GM18870 (cell line): ENCODE measurements at regions not wholly inside any gene's neighbourhood (a gene's known extent, or its start where the extent isn't known, plus 50 kb on each side); places are given as distances from the start of the nearest gene placed in this dataset.

Experiments
- ATAC-seq: cut with Tn5 transposase; IDR thresholded peaks from one replicate; pipeline ENCODE4 v1.9.1; 2021; ENCODE audit warnings: moderate library complexity; ENCODE audit not compliant: unreplicated experiment

DNA sequence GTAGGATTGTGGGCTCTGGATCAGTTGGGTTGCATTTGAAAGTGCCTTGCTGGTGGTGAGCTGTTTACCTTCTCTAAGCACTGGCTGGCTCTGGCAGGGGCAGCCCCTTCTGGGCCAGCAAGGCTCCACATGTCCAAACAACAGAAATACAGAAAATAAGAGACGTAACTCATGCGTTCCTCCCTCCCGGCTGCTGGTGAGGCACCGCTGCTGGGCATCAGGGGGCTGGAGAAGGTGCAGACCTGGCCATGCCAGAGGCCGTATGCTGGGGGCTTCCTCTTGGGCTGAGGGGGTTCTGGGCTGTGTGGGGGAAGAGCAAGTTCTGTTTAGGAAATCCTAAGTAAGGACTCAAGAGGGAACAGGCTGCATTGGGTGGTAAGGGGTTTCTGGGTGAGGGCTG, 140.6 kb downstream of the URI1 start:
- ATAC-seq, result no peak

DNA sequence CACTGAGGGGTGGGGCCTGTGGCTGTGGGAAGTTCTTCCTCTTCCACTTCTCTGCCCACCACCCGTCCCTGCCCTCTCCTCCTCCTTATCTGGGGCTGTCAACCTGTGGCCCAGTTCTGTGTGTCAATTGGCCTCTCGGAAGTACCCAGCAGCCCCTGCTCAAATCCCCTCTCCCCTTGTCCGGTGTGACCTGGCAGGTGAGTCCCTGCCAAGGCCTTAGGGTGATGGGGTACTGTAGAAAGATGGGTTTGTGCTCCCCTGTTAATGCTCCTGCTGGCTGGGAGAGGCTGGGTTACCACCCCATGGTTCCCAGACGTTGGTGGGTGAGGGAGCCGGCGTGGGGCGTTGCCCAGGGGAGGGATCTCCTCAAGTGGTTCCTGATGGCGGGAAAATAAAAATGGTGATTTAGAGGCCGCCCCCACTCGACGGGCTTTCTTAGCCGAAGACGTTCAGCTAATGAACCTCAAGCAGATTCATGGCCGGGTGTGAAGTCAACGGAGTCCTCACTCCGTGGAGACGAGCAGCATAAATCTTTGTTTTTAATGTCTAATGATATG, 141.2 kb downstream of the URI1 start:
- ATAC-seq, result no peak

DNA sequence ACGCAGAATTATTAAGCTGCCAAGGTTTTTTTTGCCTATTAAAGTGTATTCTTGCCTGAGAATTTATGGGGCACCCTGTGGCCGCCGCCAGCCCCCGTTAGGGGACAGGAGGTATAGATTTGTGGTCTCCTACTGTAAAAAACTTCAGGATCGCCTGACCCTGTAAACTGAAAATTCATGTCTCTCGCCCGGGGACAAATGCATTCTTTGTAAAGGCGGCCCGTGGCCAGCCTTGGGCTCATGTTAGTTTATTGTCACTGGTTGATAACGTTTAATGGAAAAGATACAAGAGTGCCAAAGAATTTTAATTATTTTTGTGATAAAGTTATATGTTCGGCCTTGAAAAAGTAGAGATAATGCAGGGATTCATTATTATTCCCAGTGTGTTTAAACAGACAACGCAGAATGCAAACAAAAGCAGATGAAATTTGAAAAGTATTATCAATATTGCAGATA, 141.7 kb downstream of the URI1 start:
- no peak for ATAC-seq

DNA sequence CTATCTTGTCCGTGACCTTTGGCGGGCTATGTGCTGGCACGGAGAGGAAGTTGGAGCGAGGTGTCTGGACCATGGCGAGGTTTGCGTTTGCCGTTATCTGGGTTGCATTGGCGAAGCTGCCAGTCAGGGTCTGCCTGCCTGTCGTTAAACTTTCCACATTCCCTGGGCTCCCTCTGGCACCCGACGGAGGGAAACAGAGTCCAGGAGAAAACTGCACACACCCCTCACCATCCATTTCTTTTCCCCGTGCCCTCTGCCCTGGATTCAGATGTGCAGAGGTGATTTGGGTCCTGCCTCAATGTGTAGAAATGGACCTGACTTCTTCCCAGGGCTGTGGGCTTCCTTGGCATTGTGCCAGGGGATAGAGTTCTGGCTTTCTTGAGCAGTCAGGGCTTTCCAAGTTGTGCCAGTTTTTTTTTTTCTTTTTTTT, 142.4 kb downstream of the URI1 start:
- no peak for ATAC-seq

DNA sequence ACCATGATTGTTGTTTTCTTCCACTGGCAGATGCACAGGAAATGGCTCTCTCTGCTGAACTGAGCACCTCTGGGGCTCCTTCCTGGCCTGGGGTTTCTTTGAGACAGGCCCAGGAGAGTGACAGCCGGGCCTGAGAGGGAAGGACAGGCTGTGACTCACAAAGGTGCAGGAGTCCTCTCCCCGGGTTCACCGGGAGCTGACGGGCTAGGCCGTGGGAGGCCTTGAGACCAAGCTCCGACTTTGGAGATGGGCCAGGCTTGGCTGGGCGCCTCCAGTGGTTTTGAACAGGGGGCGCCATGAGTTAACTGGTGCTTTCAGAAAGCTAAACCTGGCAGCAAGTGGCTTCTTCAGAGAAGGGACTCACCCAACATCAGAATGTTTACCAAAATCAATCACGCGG, 143.4 kb downstream of the URI1 start:
- no peak for ATAC-seq

DNA sequence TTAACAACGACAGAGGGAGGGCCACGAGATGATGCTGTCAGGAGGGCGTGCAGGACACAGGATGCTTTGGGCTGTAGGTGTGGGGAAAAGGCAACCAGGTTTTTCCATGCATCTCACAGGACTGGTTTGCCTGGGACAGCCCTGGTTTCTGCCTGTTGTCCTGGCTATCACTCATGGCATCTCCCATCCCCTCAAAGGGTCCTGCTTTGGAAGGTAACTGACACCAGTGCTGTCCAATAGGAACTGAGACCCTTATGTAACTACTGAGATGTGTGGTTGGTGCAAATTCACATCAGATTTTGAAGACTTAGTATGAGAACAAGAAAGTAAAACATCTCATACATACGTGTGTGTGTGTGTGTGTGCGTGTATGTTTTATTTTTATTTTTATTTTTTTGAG, 144.2 kb downstream of the URI1 start:
- ATAC-seq, result no peak

DNA sequence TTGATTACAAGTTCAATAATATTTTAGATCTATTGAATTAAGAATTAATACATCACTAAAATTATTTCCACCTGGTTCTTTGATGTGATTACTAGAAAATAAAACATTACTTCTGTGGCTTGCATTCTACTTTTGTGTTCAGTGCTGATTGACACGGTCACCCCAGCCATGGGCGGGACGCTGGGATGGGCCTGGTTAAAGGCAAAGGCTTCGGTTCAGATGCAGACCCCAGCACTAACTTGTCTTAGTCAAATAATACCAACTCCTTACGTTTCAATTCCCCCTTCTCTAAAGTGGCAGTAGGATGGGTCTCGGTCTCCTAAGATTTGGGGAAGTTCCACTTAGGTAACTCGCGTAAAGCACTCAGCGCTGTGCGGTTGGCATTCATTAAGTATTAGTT, 144.9 kb downstream of the URI1 start:
- no peak for ATAC-seq

DNA sequence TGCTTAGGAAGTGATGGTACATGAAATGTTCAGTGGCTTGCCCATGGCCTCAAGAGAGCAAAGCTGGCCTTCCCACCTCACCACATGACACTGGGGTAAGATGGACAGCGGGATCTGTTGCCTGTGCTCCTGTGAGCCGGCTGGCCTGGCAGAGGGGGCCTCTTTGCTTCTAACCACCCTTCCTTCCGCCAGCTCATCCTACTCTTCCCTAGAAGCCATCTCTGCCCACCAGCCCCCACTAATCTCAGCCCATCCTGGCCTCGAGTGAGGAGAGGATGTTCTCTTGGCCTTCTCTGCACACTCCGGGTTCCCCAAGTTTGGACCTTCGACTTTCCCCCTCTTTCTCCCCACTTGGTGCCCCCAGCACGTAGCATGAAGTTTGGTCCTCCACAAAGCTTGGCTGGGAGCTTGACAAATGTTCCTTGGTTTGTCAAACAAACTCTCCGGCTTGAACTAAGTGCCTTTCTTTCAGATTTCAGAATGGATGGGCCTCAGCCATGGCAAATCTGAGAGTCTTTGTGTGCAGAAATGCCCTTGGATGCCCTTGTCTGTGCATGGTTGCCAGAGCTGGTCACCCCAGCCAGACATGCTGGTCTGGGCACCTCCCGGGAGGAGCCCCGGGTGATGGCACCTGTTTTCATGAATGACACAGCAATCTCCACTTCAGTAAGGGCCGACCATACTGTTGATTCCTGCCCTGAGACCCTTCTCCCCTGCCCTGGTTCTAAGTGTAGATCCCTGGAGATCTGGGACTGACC, 145.5 kb downstream of the URI1 start:
- no peak for ATAC-seq

DNA sequence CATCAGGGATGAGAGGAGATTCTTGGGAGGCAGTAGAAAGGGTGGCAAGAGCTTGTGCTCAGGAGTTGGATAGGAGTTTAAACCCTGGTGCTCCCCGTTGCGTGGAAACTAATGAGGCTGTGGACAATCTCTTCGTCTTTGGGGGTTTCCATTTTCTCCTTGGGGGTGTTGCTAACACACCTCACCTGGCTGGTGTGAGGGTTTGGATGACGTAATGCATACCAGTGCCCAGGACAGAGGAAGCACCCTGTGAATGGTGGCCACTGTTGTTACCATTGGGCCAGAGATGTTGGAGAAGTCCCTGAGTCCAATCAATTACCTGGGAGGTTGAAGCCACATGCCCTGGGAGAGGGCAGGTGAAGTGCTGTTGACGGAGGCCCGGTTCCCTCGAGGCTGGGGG, 146.5 kb downstream of the URI1 start:
- ATAC-seq, result no peak

DNA sequence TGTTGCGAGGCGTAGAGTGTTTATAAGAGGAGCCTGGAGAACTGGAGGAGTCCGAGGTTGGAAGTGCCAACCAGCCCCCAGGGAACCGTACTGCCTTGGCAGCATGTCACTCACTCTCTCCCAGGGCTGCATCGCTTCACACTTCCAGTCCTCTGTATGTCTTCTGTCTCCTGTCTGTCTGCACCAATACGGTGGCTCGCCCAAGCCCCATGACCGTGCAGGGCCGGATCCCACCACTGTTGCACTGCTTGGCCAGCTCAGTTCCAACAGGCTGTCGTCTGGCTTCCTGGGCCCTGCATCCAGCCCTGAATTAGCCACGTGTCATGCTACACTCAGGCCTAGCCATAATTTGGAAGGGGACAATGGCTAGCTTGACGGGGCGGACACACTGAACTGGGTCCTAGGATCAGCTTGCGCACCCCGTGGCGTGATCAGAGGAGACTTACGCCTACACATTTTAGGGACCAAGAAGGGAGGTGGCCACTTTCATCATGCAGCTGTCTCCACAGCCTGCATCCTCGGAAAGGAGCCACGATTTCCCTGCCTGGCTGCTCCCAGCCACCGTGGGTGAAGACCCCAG, 147.1 kb downstream of the URI1 start:
- no peak for ATAC-seq

DNA sequence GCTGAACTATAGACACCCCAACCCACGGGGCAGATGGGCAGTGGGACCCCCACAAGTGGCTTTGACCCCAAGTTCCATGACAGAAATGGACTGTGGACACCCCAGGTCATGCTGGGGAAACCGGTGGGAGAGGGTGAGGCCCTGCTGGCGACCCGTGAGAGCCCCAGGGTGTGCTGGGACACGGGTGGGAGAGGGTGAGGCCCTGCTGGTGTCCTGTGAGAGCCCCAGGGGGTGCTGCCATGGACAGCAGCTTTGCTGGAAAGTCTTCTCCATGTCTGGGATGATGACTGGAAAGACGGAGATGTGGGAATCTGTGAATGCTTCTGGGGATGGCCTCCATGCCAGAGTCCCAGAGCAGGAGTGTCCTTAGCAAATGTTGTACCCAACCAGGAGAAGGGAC, 148.4 kb downstream of the URI1 start:
- ATAC-seq, result no peak

DNA sequence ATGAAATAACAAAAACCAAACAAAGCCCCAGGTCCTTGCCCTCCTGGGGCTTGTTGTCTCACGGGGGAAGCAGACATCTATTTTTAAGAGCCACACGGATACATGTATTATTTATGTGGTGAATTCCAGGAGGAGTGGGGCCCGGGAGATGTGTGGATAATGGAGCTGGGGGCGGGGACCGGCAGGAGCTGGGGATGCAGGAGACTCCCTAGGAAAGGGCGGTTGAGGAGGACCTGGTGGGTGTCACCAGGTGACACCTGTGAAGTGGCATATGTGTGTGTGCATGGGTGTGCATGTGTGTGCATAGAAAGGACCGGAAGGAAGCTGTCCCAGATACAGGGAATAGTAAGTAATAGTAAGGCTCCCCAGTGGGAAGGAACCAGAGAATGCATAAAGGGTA, 148.9 kb downstream of the URI1 start:
- no peak for ATAC-seq

DNA sequence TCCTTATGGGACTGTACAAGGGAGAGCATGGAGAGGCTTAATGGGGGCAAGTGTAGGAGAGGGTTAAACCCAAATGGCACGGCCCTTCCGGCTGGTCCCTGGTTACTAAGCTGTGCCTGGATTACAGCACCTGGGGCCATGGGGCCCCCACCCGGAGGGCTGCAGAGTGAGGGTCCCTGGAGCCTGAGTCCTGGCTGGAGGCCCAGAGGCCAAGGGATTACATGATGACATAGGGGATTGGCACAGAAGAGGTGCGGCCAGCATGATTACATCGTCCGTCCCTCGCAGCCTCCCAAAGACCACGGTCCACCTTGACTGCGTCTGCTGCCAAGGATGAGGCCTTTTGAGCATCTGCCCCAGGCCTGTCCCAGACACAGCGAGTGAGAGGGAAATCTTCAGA, 149.4 kb downstream of the URI1 start:
- no peak for ATAC-seq

DNA sequence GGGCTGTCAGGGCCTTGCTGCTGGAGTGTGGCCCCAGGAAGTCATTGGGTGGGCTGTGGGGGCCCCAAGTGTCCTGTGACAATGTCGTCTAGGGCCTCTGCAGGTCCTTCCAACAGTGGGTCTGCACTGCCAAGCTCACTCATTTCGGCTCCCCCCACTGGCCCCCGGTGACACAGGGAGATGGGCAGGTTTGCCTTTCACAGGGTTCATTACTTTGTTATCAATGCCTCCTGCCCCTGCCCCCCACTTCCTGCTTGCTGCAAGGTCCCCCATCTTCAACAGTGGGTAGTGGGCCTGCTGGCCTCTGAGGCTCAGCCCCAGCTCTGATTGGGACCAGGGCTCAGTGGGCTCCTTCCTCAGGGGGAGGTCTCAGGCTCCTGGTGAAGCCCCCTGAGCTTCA, 149.8 kb downstream of the URI1 start:
- no peak for ATAC-seq

DNA sequence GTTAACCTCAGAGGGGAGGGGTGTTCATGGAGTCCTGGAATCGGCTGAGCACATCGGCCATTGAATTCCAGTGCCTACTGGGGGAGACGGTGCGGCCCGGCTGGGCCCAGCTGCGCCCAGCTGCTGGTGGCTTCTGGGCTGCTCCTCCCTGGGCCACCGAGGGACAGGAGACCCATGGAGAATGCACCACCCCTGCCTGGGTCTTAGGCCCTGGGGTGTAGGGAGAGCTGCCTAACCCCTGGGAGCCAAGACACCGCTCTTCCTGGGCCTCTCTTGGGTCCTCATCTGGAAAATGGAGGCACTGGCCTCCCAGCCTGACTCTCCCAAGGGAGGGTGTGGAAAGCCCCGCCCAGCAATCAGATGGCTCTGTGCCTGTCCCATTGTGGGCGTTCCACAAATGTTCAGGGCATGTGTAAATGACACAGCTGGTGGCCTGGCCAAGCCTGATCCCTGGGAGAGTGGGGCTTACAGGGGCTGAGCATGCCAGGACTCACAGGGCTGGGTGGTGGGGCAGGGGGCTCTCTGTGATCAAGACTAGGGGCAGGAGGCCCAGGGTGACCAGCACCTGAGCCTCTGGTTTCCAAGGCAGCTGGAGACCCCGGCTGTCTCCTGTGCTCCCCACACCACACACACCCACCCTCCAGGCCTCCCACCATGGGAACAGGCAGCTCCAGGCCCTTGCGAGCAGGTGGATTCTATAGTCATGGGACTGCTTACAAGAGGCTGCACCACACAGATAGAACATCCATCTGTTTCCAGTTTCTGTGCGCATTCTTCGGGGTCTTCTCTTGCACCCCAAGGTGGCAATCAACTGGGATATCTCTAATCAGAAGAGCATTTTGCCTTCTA, 150.9 kb downstream of the URI1 start:
- no peak for ATAC-seq

DNA sequence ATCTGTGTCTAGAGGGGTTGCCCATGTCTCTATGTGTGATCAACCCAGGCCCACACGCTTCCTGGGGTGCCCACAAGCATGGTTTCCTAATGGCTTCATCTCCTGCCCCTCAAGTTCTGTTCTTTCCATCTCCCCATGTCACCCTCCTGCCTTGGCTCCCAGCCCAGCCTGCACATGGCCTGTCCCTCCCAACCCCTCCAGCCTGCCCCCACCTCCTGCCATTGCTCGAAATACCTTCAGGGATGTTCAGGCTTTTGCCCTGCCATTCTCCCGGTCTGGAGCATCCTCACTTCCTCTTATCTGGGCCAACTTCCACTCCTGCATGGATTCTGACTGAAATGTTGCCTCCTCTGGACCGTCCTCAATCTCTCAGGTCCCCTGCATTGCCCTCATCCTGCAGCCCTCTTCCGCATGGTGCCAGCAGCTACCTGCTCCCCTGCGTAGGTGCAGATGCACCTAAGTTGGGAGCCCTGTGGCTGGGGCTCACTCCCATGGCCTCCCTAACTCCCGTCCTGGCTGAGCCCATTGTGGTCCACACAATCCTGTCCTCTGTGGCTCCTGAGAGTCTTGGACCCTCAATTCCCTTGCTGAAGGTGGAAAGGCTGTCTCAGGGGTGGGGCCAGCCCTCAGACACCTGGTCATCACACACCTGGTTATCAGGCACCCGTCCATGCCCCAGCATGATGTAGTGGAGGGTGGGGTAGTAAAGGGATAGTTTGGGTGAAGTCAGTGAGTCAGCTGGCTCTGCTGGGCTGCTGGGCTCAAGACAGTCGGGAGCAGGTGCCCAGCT, 152.1 kb downstream of the URI1 start:
- no peak for ATAC-seq

DNA sequence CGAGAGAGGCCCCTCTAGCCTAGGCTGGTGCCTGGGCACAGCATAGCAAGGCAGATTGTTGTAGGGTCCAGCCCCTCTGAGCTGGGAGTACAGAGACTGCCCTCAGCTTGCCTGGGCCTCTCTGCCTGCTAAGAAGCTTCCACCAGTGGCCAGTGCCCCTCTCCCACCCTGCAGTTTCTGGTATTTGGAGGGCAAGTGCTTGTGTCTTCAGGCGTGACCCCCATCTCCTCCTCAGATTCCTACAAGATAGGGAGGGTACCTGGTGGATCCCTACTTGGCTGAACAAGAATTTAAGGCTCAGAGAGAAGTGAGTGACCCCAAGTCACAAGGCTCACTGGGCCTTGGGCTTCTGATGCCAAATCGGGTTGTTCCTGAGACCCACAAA, 152.7 kb downstream of the URI1 start:
- no peak for ATAC-seq

DNA sequence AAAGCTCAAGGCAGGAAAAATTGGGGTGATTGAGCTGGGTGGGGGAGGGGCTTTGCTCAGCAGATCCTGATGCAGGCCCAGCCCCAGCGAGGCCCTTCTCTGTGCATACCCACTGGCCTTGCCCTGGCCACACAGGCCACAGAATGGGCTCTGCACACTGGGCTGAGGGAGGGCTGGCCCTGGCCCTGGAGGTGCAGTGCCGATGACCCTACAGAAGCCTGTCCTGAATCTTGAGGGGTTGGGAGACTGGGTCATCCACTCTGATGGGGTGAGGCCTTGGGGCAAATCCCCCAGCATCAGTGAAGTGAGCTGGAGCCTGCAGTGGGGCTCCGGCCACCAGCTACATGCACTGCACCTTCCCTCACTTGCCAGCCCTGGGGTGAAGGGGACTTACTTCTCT, 153.1 kb downstream of the URI1 start:
- ATAC-seq, result no peak

DNA sequence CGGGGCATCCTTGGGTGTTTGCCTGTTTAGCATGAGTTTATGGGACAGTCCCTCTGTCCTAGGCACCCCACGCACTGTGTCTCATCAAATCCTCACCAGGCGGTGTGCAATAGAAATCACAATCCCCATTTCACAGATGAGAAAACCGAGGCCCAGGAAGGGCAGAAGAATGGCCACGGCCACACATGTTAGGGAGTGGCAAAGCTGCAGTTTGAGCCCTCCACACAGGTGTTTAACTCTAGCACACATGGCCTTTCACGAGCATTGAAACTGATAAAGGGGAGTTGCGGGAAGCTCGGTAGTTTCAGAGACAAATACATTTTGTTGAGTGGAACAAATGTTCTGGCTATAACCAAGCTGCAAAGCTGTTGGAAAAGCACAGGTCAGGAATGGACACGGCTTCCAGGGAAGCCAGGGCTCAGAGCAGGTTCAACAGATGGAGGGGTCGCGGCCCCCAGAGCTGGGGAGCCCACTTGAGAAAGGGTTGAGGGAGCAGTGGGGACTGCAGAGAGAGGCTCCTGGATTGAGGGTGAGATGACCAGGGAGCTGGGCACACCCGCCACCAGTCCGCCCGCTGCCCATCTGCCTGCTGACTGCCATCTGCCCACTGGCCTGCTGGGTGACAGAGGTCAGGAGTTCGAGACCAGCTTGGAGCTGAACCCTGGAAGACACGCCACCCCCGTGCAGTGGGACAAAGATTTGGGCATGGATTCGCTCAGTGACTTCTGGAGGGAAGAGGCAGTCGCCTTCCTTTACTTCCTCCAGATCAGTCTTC, 154.7 kb downstream of the URI1 start:
- no peak for ATAC-seq

DNA sequence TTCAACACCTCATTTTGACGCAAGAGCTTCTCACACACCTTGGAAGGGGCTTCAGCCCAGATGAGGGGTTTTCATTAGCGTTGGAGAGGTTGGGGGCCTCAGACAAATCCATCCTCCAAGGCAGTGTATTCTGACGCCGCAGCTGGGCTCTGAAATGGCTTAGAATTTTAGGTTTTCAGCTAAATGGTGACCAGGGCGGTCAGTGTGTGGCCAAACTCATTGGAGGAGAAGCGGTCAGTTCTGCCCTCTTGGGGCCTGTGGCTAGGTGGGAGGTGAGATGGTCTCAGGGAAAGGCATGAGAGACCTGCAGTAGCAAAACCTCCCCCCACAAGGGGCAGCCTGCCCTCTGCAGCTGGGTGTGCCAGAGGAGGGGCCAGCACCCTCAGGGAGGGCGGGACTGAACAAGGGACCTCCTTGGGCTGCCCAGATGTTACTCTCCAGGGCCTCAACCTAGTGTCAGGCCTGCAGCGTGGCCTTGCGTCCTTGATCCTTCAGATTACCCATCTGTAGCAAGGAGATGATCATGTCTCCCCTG, 155.8 kb downstream of the URI1 start:
- no peak for ATAC-seq
